LNCaP clone FGC (cell line): ENCODE measurements at regions not wholly inside any gene's neighbourhood (a gene's known extent, or its start where the extent isn't known, plus 50 kb on each side); places are given as distances from the start of the nearest gene placed in this dataset.
A peak's percentile ranks its signal among the peaks of the same experiment; 100 is the strongest.

Source experiments
- DNase-seq: peaks from one replicate; pipeline ENCODE4 v3.0.0-alpha.2; 2011; ENCODE audit warnings: low read depth
- H3K4me3 ChIP-seq: 2 replicates; pipeline ENCODE4 v1.5.1; 2011; ENCODE audit warnings: mild to moderate bottlenecking, low read depth, low read length, control low read depth
- CTCF ChIP-seq: IDR thresholded peaks from 2 replicates; pipeline ENCODE4 v1.5.1; 2012; ENCODE audit warnings: mild to moderate bottlenecking; ENCODE audit not compliant: control insufficient read depth, insufficient read depth; ENCODE audit errors: extremely low read depth

GRCh38 chr12:98149691-98150210 is 365.6 kb upstream of the TMPO start:
- no peak for DNase-seq
- no peak overlapping the region for H3K4me3 ChIP-seq
- TF ChIP-seq CTCF = no peak

- DNase-seq = no peak
- H3K4me3 ChIP-seq = no peak overlapping the region
- TF ChIP-seq CTCF = no peak
These were observed 364.2 kb upstream of the TMPO start for GRCh38 chr12:98151105-98151590.

GRCh38 chr12:98151984-98152383 is 363.4 kb upstream of the TMPO start:
- H3K4me3 ChIP-seq = no peak overlapping the region
- no peak for DNase-seq
- no peak for TF ChIP-seq CTCF

GRCh38 chr12:98154850-98155249 is 360.5 kb upstream of the TMPO start:
- DNase-seq = no peak
- peak; percentile 55 for TF ChIP-seq CTCF
- H3K4me3 ChIP-seq = no peak overlapping the region

- no peak overlapping the region for H3K4me3 ChIP-seq
- DNase-seq = no peak
- no peak for TF ChIP-seq CTCF
These were observed 358.7 kb upstream of the TMPO start for GRCh38 chr12:98156697-98157096.

GRCh38 chr12:98162906-98163678 is 352.3 kb upstream of the TMPO start:
- TF ChIP-seq CTCF = no peak
- DNase-seq = no peak
- H3K4me3 ChIP-seq = no peak overlapping the region

- DNase-seq = no peak
- no peak for TF ChIP-seq CTCF
- no peak overlapping the region for H3K4me3 ChIP-seq
These were observed 343.1 kb upstream of the TMPO start for GRCh38 chr12:98172304-98172703.
